ENCODE measurements at regions not wholly inside any gene's neighbourhood (a gene's known extent, or its start where the extent isn't known, plus 50 kb on each side); places are given as distances from the start of the nearest gene placed in this dataset.

- TF ChIP-seq ZNF274 (IDR thresholded peaks at IDR 0.05; ENCODE audit: low read depth, low read length) (no peak), YY1 (IDR thresholded peaks at IDR 0.05; ENCODE audit: insufficient read depth, insufficient read length) (no peak)
These were observed 96.1 kb upstream of the LRRC55 start for GRCh38 chr11:57085611-57086010.
